PC-9 (cell line): ENCODE measurements at regions not wholly inside any gene's neighbourhood (a gene's known extent, or its start where the extent isn't known, plus 50 kb on each side); places are given as distances from the start of the nearest gene placed in this dataset.

ENCODE experiments used
- BruUV-seq: library from RNA; stranded (reverse); fragments of 400-500 nt; replicated peaks from 2 replicates; lab custom pipeline; 2021; lab: Mats Ljungman, UMichigan
- CTCF ChIA-PET: fragments of 300-600 bp; sonication (Branson Sonifier 250); formaldehyde crosslinking; loops from one replicate; lab custom pipeline; 2022; ENCODE audit warnings: antibody characterized with exemption; lab: Charles Lee
- POLR2A ChIA-PET: fragments of 300-600 bp; sonication (Branson Sonifier 250); formaldehyde crosslinking; loops from one replicate; lab custom pipeline; 2022; ENCODE audit warnings: antibody characterized with exemption; ENCODE audit not compliant: unreplicated experiment; lab: Charles Lee
- DNase-seq, 2 experiments: peaks; one replicate each; pipeline versions ENCODE4 v3.0.0 to v3.0.0-alpha.2; 2015 to 2022; ENCODE audit warnings: mixed read lengths in 1 of 2
- H2AFZ ChIP-seq: fragments of 200-600 bp; sonication (generic); 2 replicates; pipeline ENCODE4 v1.8.1; 2017; ENCODE audit warnings: antibody characterized with exemption
- H3F3A ChIP-seq: fragments of 200-600 bp; sonication (generic); 2 replicates; pipeline ENCODE4 v1.8.1; 2017; ENCODE audit warnings: antibody characterized with exemption, mild to moderate bottlenecking, low read depth; ENCODE audit not compliant: insufficient read depth
- H3K27ac ChIP-seq: fragments of 200-600 bp; sonication (generic); 2 replicates; pipeline ENCODE4 v1.6.1; 2016; ENCODE audit warnings: mixed run types
- H3K27me3 ChIP-seq: fragments of 200-600 bp; sonication (generic); 2 replicates; pipeline ENCODE4 v1.6.1; 2016; ENCODE audit warnings: low read depth, mixed run types; ENCODE audit not compliant: insufficient read depth
- H3K36me3 ChIP-seq: fragments of 200-600 bp; sonication (generic); 2 replicates; pipeline ENCODE4 v1.6.1; 2016; ENCODE audit warnings: low read depth, mixed run types
- H3K4me1 ChIP-seq: fragments of 200-600 bp; sonication (generic); replicated peaks from 2 replicates; pipeline ENCODE4 v1.6.1; 2016; ENCODE audit warnings: mixed run types; ENCODE audit not compliant: insufficient read depth
- H3K4me2 ChIP-seq: fragments of 200-600 bp; sonication (generic); 2 replicates; pipeline ENCODE4 v1.6.1; 2017; ENCODE audit warnings: mixed run types
- H3K4me3 ChIP-seq: fragments of 200-600 bp; sonication (generic); 2 replicates; pipeline ENCODE4 v1.6.1; 2016; ENCODE audit warnings: mixed run types
- H3K79me2 ChIP-seq: fragments of 200-600 bp; sonication (generic); 2 replicates; pipeline ENCODE4 v1.6.1; 2017; ENCODE audit warnings: low read depth, mixed run types
- H3K9me2 ChIP-seq: fragments of 200-600 bp; sonication (generic); 2 replicates; pipeline ENCODE4 v1.8.1; 2017; ENCODE audit warnings: mild to moderate bottlenecking; ENCODE audit not compliant: insufficient read depth
- H3K9me3 ChIP-seq: fragments of 200-600 bp; sonication (generic); 2 replicates; pipeline ENCODE4 v1.8.1; 2016; ENCODE audit warnings: low read depth; ENCODE audit not compliant: insufficient read depth
- H4K20me1 ChIP-seq: fragments of 200-600 bp; sonication (generic); 2 replicates; pipeline ENCODE4 v1.8.1; 2017; ENCODE audit not compliant: insufficient read depth
- CTCF ChIP-seq: fragments of 200-600 bp; sonication (generic); conservative IDR thresholded peaks from 2 replicates; pipeline ENCODE4 v1.6.1; 2017; ENCODE audit warnings: mixed run types, antibody characterized with exemption, mild to moderate bottlenecking, moderate library complexity
- EZH2 ChIP-seq: fragments of 200-600 bp; sonication (generic); IDR thresholded peaks from 2 replicates; pipeline ENCODE4 v1.8.0; 2017; ENCODE audit warnings: antibody characterized with exemption, low read depth
- intact Hi-C: fragments of 100-400 bp; cut with micrococcal nuclease; formaldehyde crosslinking; loops from one replicate; pipeline ENCODE4 v1.10.0; 2022; ENCODE audit not compliant: unreplicated experiment

GRCh38 chr11:101686514-101686913 is 102.7 kb upstream of the TRPC6 start:
- peak; percentile 56 to 82 for DNase-seq
- no peak for TF ChIP-seq CTCF
- TF ChIP-seq EZH2 = no peak

GRCh38 chr11:101668236-101668635 is 84.4 kb upstream of the TRPC6 start:
- Histone ChIP-seq H3K4me2 (no peak overlapping the region), H3K27ac (no peak overlapping the region), H3F3A (no peaks in the 10 kb centered on the region), H3K4me3 (no peak overlapping the region), H3K9me2 (no peaks in the 10 kb centered on the region), H3K27me3 (no peaks in the 10 kb centered on the region), H2AFZ (no peak overlapping the region), H3K4me1 (no peaks in the 10 kb centered on the region), H3K79me2 (no peaks in the 10 kb centered on the region), H3K9me3 (no peaks in the 10 kb centered on the region), H4K20me1 (no peaks in the 10 kb centered on the region), H3K36me3 (no peaks in the 10 kb centered on the region)
- DNase-seq = no peak
- POLR2A ChIA-PET = no interaction called here
- TF ChIP-seq CTCF = no peak
- intact Hi-C loops = no loop called here
- CTCF ChIA-PET = no interaction called here
- BruUV-seq = no TSS peak

More at GRCh38 chr11:101686514-101686913, 102.7 kb upstream of the TRPC6 start:
- 0 out of 2 replicates have a peak, but pooled peaks cover 4% of the 10 kb centered on the region for H3K9me3 ChIP-seq
- no peaks in the 10 kb centered on the region for H3K9me2 ChIP-seq
- no peak overlapping the region for H3K4me3 ChIP-seq
- peak overlapping the region; percentile 32; the same call in 1 of the 2 replicates for H3K4me2 ChIP-seq
- BruUV-seq = no TSS peak
- peak overlapping the region; percentile 51 for H3K27ac ChIP-seq
- H3K4me1 ChIP-seq = peaks cover 13% of the 10 kb centered on the region
- no peaks in the 10 kb centered on the region for H3K27me3 ChIP-seq
- H3K36me3 ChIP-seq = no peaks in the 10 kb centered on the region
- no peaks in the 10 kb centered on the region for H3K79me2 ChIP-seq
- no peaks in the 10 kb centered on the region for H4K20me1 ChIP-seq
- POLR2A ChIA-PET = interaction anchor here (0.6 to 0.7 kb wide), 4 partner anchors 10 to 805 kb away, joined by 3 to 11 read pairs (median 3); no protein-coding TSS in a partner anchor
- H2AFZ ChIP-seq = no peak overlapping the region
- H3F3A ChIP-seq = peaks cover 9% of the 10 kb centered on the region
- intact Hi-C loops = no loop called here
- CTCF ChIA-PET = interaction anchor here (0.7 kb wide), 1 partner anchor 252 kb away, joined by 4 read pairs; no protein-coding TSS in a partner anchor

DNA sequence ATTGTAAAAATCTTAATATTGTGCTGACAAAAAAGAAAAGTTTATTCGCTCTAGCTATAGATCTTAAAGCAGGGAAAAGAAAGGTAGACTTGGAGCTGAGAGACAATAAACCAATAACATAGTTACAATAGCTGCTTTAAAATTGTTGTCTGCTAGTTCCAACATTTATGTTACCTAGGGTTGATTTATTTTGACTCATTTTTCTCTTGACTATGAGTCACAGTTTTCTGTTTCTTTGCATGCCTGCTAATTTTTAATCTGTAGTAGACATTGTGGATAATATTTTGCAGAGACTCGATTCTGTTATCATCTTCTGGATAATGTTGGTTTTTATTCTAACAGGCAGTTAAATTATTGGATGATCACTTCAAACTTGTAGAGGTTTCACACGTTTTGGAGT is 83.1 kb upstream of the TRPC6 start:
- CTCF ChIA-PET = no interaction called here
- Histone ChIP-seq H3K9me3 (no peaks in the 10 kb centered on the region), H3K4me3 (no peak overlapping the region), H3K27me3 (no peaks in the 10 kb centered on the region), H3K79me2 (no peaks in the 10 kb centered on the region), H3K4me1 (no peaks in the 10 kb centered on the region), H2AFZ (no peak overlapping the region), H3K9me2 (no peaks in the 10 kb centered on the region), H3K27ac (no peak overlapping the region), H4K20me1 (no peaks in the 10 kb centered on the region), H3F3A (no peaks in the 10 kb centered on the region), H3K36me3 (no peaks in the 10 kb centered on the region), H3K4me2 (no peak overlapping the region)
- intact Hi-C loops = no loop called here
- TF ChIP-seq EZH2 (no peak), CTCF (no peak)
- POLR2A ChIA-PET = no interaction called here
- DNase-seq = no peak
- BruUV-seq = no TSS peak
